CD4-positive, alpha-beta T cell (primary cell): ENCODE measurements at regions not wholly inside any gene's neighbourhood (a gene's known extent, or its start where the extent isn't known, plus 50 kb on each side); places are given as distances from the start of the nearest gene placed in this dataset.

Experiments used
- ATAC-seq: fragments of 200-7000 bp; cut with Tn5 transposase; one replicate; pipeline ENCODE4 v1.10.0; 2022; ENCODE audit warnings: mild to moderate bottlenecking; ENCODE audit not compliant: poor library complexity
- CTCF ChIA-PET: fragments of 350-600 bp; sonication (Branson Sonifier 250); formaldehyde crosslinking; loops from one replicate; lab custom pipeline; 2021; ENCODE audit warnings: antibody characterized with exemption, inconsistent platforms; lab: Charles Lee
- POLR2A ChIA-PET: fragments of 350-600 bp; sonication (Branson Sonifier 250); formaldehyde crosslinking; loops from one replicate; lab custom pipeline; 2021; ENCODE audit warnings: antibody characterized with exemption, inconsistent platforms; lab: Charles Lee
- DNase-seq, 14 experiments: peaks; one replicate each; pipeline ENCODE4 v3.0.0-alpha.2; 2013 to 2020; ENCODE audit warnings: mixed read lengths in 2 of 14
- H3K27ac ChIP-seq, 2 donors: one replicate each; pipeline versions ENCODE4 v1.5.1 to v1.7.0; 2013; ENCODE audit warnings: low read length in 2 of 2, low read depth in 1 of 2, mild to moderate bottlenecking in 1 of 2
- H3K27me3 ChIP-seq, 2 experiments: 1 replicate in 1 of 2; 2 replicates in 1 of 2; pipeline versions ENCODE4 v1.6.1 to v1.7.0; 2013; ENCODE audit warnings: low read length in 2 of 2, control low read depth in 1 of 2, mild to moderate bottlenecking in 1 of 2, moderate library complexity in 1 of 2; ENCODE audit not compliant: insufficient read depth in 2 of 2, control insufficient read depth in 1 of 2
- H3K36me3 ChIP-seq: one replicate; pipeline ENCODE4 v1.6.1; 2013; ENCODE audit warnings: low read length, control low read depth; ENCODE audit not compliant: insufficient read depth
- H3K4me1 ChIP-seq: one replicate; pipeline ENCODE4 v1.6.1; 2013; ENCODE audit warnings: low read length, control low read depth; ENCODE audit not compliant: insufficient read depth
- H3K4me3 ChIP-seq: one replicate; pipeline ENCODE4 v1.5.1; 2013; ENCODE audit warnings: mild to moderate bottlenecking, low read length, moderate library complexity
- H3K9me3 ChIP-seq, 2 experiments: 1 replicate in 1 of 2; 2 replicates in 1 of 2; pipeline versions ENCODE4 v1.6.1 to v1.7.0; 2013; ENCODE audit warnings: low read length in 2 of 2, mild to moderate bottlenecking in 2 of 2, control low read depth in 1 of 2, moderate library complexity in 1 of 2; ENCODE audit not compliant: control insufficient read depth in 1 of 2, insufficient read depth in 1 of 2
- H3K27ac Mint-ChIP-seq: one replicate; pipeline ENCODE4 v1.8.0; 2020; ENCODE audit warnings: mixed read lengths
- H3K27me3 Mint-ChIP-seq: one replicate; pipeline ENCODE4 v1.8.0; 2021; ENCODE audit warnings: mixed read lengths
- H3K36me3 Mint-ChIP-seq: one replicate; pipeline ENCODE4 v1.8.0; 2021; ENCODE audit warnings: low read depth, mixed read lengths
- H3K4me1 Mint-ChIP-seq: one replicate; pipeline ENCODE4 v1.8.0; 2021; ENCODE audit warnings: low read depth, mixed read lengths
- H3K4me3 Mint-ChIP-seq: one replicate; pipeline ENCODE4 v1.8.0; 2020; ENCODE audit warnings: mild to moderate bottlenecking, mixed read lengths
- H3K9me3 Mint-ChIP-seq: one replicate; pipeline ENCODE4 v1.8.0; 2020; ENCODE audit warnings: mixed read lengths
- CTCF ChIP-seq: fragments of 200-600 bp; IDR thresholded peaks from one replicate; pipeline ENCODE4 v1.8.0; 2022; ENCODE audit warnings: antibody characterized with exemption, mild to moderate bottlenecking
- intact Hi-C, 2 experiments: fragments of 100-400 bp; cut with DNase I in 1 of 2; cut with micrococcal nuclease in 1 of 2; formaldehyde crosslinking; loops; one replicate each; pipeline versions ENCODE4 v1.15.1 to v1.9.0; 2023 to 2025; cut with DNase I, micrococcal nuclease

GRCh38 chr13:18953139-18953930 lies 228.3 kb downstream of the TUBA3C start:
- no peak for ATAC-seq
- peaks cover 8% of the 10 kb centered on the region for H3K9me3 Mint-ChIP-seq
- H3K4me1 Mint-ChIP-seq = no peaks in the 10 kb centered on the region

GRCh38 chr13:18952225-18953016 lies 229.2 kb downstream of the TUBA3C start:
- DNase-seq (no peak), ATAC-seq (no peak)
- Histone ChIP-seq H3K27me3 (no peaks in the 10 kb centered on the region), H3K4me3 (no peak overlapping the region), H3K27ac (no peak overlapping the region), H3K36me3 (no peaks in the 10 kb centered on the region), H3K9me3 (peaks cover 0 to 75% of the 10 kb centered on the region in 2 experiments), H3K4me1 (no peaks in the 10 kb centered on the region)
- no peaks in the 10 kb centered on the region for H3K4me1 Mint-ChIP-seq
- H3K36me3 Mint-ChIP-seq = no peaks in the 10 kb centered on the region
- intact Hi-C loops = no loop called here
- ChIA-PET POLR2A (no interaction called here), CTCF (no interaction called here)
- H3K27me3 Mint-ChIP-seq = no peaks in the 10 kb centered on the region
- H3K27ac Mint-ChIP-seq = no peak overlapping the region
- TF ChIP-seq CTCF = no peak
- H3K9me3 Mint-ChIP-seq = peaks cover 8% of the 10 kb centered on the region
- H3K4me3 Mint-ChIP-seq = no peak overlapping the region

More at GRCh38 chr13:18953139-18953930, 228.3 kb downstream of the TUBA3C start:
- H3K9me3 ChIP-seq = peaks cover 3 to 78% of the 10 kb centered on the region in 2 experiments
- no peaks in the 10 kb centered on the region for H3K27me3 ChIP-seq
- CTCF ChIA-PET = no interaction called here
- no peak overlapping the region for H3K27ac ChIP-seq
- POLR2A ChIA-PET = no interaction called here
- intact Hi-C loops = no loop called here
- no peaks in the 10 kb centered on the region for H3K27me3 Mint-ChIP-seq
- TF ChIP-seq CTCF = no peak
- H3K4me3 ChIP-seq = no peak overlapping the region
- DNase-seq = no peak
- no peaks in the 10 kb centered on the region for H3K4me1 ChIP-seq
- H3K4me3 Mint-ChIP-seq = no peak overlapping the region
- no peak overlapping the region for H3K27ac Mint-ChIP-seq
- H3K36me3 ChIP-seq = no peaks in the 10 kb centered on the region
- no peaks in the 10 kb centered on the region for H3K36me3 Mint-ChIP-seq

- Histone ChIP-seq H3K4me3 (no peak overlapping the region), H3K36me3 (no peaks in the 10 kb centered on the region), H3K27ac (no peak overlapping the region), H3K27me3 (no peaks in the 10 kb centered on the region), H3K4me1 (no peaks in the 10 kb centered on the region), H3K9me3 (peaks cover 0 to 65% of the 10 kb centered on the region in 2 experiments)
- Mint-ChIP-seq H3K4me3 (no peak overlapping the region), H3K27ac (no peak overlapping the region), H3K4me1 (no peaks in the 10 kb centered on the region), H3K9me3 (peaks cover 2% of the 10 kb centered on the region), H3K36me3 (no peaks in the 10 kb centered on the region), H3K27me3 (no peaks in the 10 kb centered on the region)
- intact Hi-C loops = no loop called here
- POLR2A ChIA-PET = no interaction called here
- no peak for TF ChIP-seq CTCF
- CTCF ChIA-PET = no interaction called here
- DNase-seq (no peak), ATAC-seq (no peak)
Observed at GRCh38 chr13:18951412-18951811, 230.2 kb downstream of the TUBA3C start.
